ENCODE measurements at regions not wholly inside any gene's neighbourhood (a gene's known extent, or its start where the extent isn't known, plus 50 kb on each side); places are given as distances from the start of the nearest gene placed in this dataset.

DNA sequence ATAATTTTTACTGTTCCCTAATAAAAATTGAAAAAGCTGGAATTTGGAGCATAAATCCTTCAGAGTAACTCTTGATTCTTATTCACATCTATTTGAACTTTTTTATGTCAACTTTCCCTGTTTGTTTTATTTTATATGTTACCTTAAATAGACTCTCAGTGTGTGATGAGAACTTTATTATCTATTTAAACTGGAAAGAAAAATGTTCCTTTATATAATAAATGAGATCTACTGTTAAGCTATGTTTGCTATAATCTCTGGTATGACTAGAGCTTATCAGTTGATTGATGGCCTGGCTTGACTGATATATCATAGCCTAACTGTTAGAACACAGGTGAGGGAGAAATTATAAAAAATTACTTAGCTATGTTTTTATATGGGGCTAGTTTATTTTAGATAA is 330.6 kb upstream of the EPHA6 start:
- Histone ChIP-seq H3K27ac (ENCODE audit: low read length) (no peak overlapping the region), H2AFZ (ENCODE audit: low read length) (no peak overlapping the region), H3K9me3 (replicated peaks; ENCODE audit: insufficient read depth, low read length) (no peaks in the 10 kb centered on the region), H3K79me2 (ENCODE audit: low read length) (no peaks in the 10 kb centered on the region), H3K9ac (ENCODE audit: low read length) (no peak overlapping the region), H3K36me3 (replicated peaks; ENCODE audit: insufficient read depth, low read length) (no peaks in the 10 kb centered on the region), H3K4me2 (ENCODE audit: low read depth, low read length) (no peak overlapping the region), H4K20me1 (ENCODE audit: insufficient read depth, low read length) (no peaks in the 10 kb centered on the region), H3F3A (ENCODE audit: insufficient read depth, low read length) (no peaks in the 10 kb centered on the region), H3K9me2 (replicated peaks; ENCODE audit: insufficient read depth, low read length) (no peaks in the 10 kb centered on the region), H3K4me3 (ENCODE audit: low read length) (no peak overlapping the region), H3K27me3 (replicated peaks; ENCODE audit: insufficient read depth, low read length) (no peaks in the 10 kb centered on the region), H3K4me1 (ENCODE audit: low read length) (no peaks in the 10 kb centered on the region)
- TF ChIP-seq, protein P1, sequence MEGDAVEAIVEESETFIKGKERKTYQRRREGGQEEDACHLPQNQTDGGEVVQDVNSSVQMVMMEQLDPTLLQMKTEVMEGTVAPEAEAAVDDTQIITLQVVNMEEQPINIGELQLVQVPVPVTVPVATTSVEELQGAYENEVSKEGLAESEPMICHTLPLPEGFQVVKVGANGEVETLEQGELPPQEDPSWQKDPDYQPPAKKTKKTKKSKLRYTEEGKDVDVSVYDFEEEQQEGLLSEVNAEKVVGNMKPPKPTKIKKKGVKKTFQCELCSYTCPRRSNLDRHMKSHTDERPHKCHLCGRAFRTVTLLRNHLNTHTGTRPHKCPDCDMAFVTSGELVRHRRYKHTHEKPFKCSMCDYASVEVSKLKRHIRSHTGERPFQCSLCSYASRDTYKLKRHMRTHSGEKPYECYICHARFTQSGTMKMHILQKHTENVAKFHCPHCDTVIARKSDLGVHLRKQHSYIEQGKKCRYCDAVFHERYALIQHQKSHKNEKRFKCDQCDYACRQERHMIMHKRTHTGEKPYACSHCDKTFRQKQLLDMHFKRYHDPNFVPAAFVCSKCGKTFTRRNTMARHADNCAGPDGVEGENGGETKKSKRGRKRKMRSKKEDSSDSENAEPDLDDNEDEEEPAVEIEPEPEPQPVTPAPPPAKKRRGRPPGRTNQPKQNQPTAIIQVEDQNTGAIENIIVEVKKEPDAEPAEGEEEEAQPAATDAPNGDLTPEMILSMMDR (IDR thresholded peaks at IDR 0.05; ENCODE audit: low read length): no peak
- TF ChIP-seq EZH2 (optimal IDR thresholded peaks at IDR 0.05; ENCODE audit: low read depth, low read length) (no peak), EZH2phosphoT487 (IDR thresholded peaks at IDR 0.05; ENCODE audit: low read length) (no peak)
- DNase-seq: no peak

DNA sequence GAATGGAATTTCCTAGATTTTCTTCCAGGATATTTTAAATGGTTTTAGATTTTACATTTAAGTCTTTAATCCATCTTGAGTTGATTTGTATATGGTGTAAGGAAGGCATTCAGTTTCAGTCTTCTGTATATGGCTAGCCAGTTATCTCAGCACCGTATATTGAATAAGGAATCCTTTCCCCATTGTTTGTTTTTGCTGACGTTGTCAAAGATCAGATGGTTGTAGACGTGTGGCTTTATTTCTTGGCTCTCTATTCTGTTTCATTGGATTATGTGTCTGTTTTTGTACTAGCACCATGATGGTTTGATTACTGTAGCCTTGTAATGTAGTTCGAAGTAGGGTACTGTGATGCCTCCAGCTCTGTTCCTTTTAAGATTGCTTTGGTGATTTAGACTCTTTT is 325.7 kb upstream of the EPHA6 start:
- no peak overlapping the region for H3K9ac ChIP-seq (ENCODE audit: low read length)

DNA sequence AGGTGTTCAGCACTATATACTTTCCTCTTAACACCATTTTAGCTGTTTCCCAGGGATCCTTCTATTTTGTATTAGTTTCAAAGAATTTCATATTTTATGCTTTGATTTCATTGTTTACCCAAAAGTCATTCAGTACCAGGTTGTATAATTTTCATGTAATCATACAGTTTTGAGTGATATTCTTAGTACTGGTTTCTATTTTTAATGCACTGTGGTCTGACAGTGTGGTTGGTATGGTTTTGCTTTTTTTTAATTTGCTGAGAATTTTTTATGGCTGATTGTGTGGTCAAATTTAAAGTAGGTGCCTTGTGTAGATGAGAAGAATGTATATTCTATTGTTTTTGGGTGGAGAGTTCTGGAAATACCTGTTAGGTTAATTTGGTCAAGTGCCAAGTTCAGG is 323.4 kb upstream of the EPHA6 start:
- no peaks in the 10 kb centered on the region for H3K79me2 ChIP-seq (ENCODE audit: low read length)
- H2AFZ ChIP-seq (ENCODE audit: low read length): no peak overlapping the region
- H3K27ac ChIP-seq (ENCODE audit: low read length): peak overlapping the region; percentile 38; the same call in 1 of the 2 replicates
- peaks cover 31% of the 10 kb centered on the region for H3K4me1 ChIP-seq (ENCODE audit: low read length)
- H3K27me3 ChIP-seq (replicated peaks; ENCODE audit: insufficient read depth, low read length): no peaks in the 10 kb centered on the region
- peak overlapping the region; percentile 62; the same call in 1 of the 2 replicates for H3K4me2 ChIP-seq (ENCODE audit: low read depth, low read length)
- no peaks in the 10 kb centered on the region for H3K9me2 ChIP-seq (replicated peaks; ENCODE audit: insufficient read depth, low read length)
- H3K9ac ChIP-seq (ENCODE audit: low read length): no peak overlapping the region
- TF ChIP-seq EZH2 (optimal IDR thresholded peaks at IDR 0.05; ENCODE audit: low read depth, low read length): no peak
- H3K9me3 ChIP-seq (replicated peaks; ENCODE audit: insufficient read depth, low read length): no peaks in the 10 kb centered on the region
- no peaks in the 10 kb centered on the region for H3K36me3 ChIP-seq (replicated peaks; ENCODE audit: insufficient read depth, low read length)
- H3F3A ChIP-seq (ENCODE audit: insufficient read depth, low read length): peaks cover 17% of the 10 kb centered on the region
- no peak overlapping the region for H3K4me3 ChIP-seq (ENCODE audit: low read length)
- H4K20me1 ChIP-seq (ENCODE audit: insufficient read depth, low read length): no peaks in the 10 kb centered on the region
- DNase-seq: peak; percentile 45

More for the DNA sequence above, 325.7 kb upstream of the EPHA6 start:
- H3K36me3 ChIP-seq (replicated peaks; ENCODE audit: insufficient read depth, low read length): no peaks in the 10 kb centered on the region
- TF ChIP-seq EZH2phosphoT487 (IDR thresholded peaks at IDR 0.05; ENCODE audit: low read length): no peak
- TF ChIP-seq EZH2 (optimal IDR thresholded peaks at IDR 0.05; ENCODE audit: low read depth, low read length): no peak
- TF ChIP-seq, protein P1 (IDR thresholded peaks at IDR 0.05; ENCODE audit: low read length): no peak
- no peak overlapping the region for H2AFZ ChIP-seq (ENCODE audit: low read length)
- no peaks in the 10 kb centered on the region for H3K27me3 ChIP-seq (replicated peaks; ENCODE audit: insufficient read depth, low read length)
- no peak overlapping the region for H3K27ac ChIP-seq (ENCODE audit: low read length)
- H4K20me1 ChIP-seq (ENCODE audit: insufficient read depth, low read length): no peaks in the 10 kb centered on the region
- no peaks in the 10 kb centered on the region for H3K9me2 ChIP-seq (replicated peaks; ENCODE audit: insufficient read depth, low read length)
- peaks cover 31% of the 10 kb centered on the region for H3K4me1 ChIP-seq (ENCODE audit: low read length)
- no peak for DNase-seq
- H3K9me3 ChIP-seq (replicated peaks; ENCODE audit: insufficient read depth, low read length): no peaks in the 10 kb centered on the region
- H3F3A ChIP-seq (ENCODE audit: insufficient read depth, low read length): peaks cover 17% of the 10 kb centered on the region
- no peaks in the 10 kb centered on the region for H3K79me2 ChIP-seq (ENCODE audit: low read length)
- H3K4me2 ChIP-seq (ENCODE audit: low read depth, low read length): no peak overlapping the region
- H3K4me3 ChIP-seq (ENCODE audit: low read length): no peak overlapping the region

DNA sequence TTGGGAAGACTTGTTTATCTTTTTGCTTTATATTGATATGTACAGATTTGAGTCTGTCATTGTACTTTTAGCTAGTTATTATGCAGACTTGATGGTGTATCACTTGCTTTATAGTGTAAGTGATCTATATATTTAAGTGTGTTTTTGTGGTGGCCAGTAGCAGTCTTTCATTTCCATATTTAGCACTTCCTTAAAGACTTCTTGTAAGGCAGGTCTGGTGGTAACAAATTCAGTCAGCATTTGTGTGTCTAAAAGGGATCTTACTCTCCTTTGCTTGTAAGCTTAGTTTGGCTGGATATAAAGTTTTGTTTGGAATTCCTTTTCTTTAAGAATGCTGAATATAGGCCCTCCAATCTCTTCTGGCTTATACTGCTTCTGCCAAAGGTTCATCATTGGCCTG is 322.5 kb upstream of the EPHA6 start:
- no peaks in the 10 kb centered on the region for H4K20me1 ChIP-seq (ENCODE audit: insufficient read depth, low read length)
- peaks cover 17% of the 10 kb centered on the region for H3F3A ChIP-seq (ENCODE audit: insufficient read depth, low read length)
- H3K27me3 ChIP-seq (replicated peaks; ENCODE audit: insufficient read depth, low read length): no peaks in the 10 kb centered on the region
- H3K9ac ChIP-seq (ENCODE audit: low read length): no peak overlapping the region
- peak overlapping the region; percentile 62 for H3K4me2 ChIP-seq (ENCODE audit: low read depth, low read length)
- H3K36me3 ChIP-seq (replicated peaks; ENCODE audit: insufficient read depth, low read length): no peaks in the 10 kb centered on the region
- peaks cover 31% of the 10 kb centered on the region for H3K4me1 ChIP-seq (ENCODE audit: low read length)
- H3K27ac ChIP-seq (ENCODE audit: low read length): peak overlapping the region; percentile 38; the same call in 1 of the 2 replicates
- H3K79me2 ChIP-seq (ENCODE audit: low read length): no peaks in the 10 kb centered on the region
- no peaks in the 10 kb centered on the region for H3K9me2 ChIP-seq (replicated peaks; ENCODE audit: insufficient read depth, low read length)
- TF ChIP-seq, protein P1 (IDR thresholded peaks at IDR 0.05; ENCODE audit: low read length): no peak
- TF ChIP-seq EZH2 (optimal IDR thresholded peaks at IDR 0.05; ENCODE audit: low read depth, low read length): no peak
- peak overlapping the region; percentile 49 for H2AFZ ChIP-seq (ENCODE audit: low read length)
- H3K9me3 ChIP-seq (replicated peaks; ENCODE audit: insufficient read depth, low read length): no peaks in the 10 kb centered on the region
- no peak overlapping the region for H3K4me3 ChIP-seq (ENCODE audit: low read length)
- peak; percentile 67 for DNase-seq

All from MM.1S (cell line).